ENCODE measurements at regions not wholly inside any gene's neighbourhood (a gene's known extent, or its start where the extent isn't known, plus 50 kb on each side); places are given as distances from the start of the nearest gene placed in this dataset.

GRCh38 chr1:56303805-56304204 lies 275.6 kb downstream of the PLPP3 start:
- TF ChIP-seq CTCF (IDR thresholded peaks at IDR 0.05) (no peak), POLR2AphosphoS5 (IDR thresholded peaks at IDR 0.05) (no peak), POLR2A (IDR thresholded peaks at IDR 0.05) (no peak), EP300 (IDR thresholded peaks at IDR 0.05) (no peak)

Measured in suprapubic skin (tissue), 4 donors.